Uterus (tissue), 3 donors: ENCODE measurements at regions not wholly inside any gene's neighbourhood (a gene's known extent, or its start where the extent isn't known, plus 50 kb on each side); places are given as distances from the start of the nearest gene placed in this dataset.

Experiments
- DNase-seq, 2 donors: peaks; one replicate each; pipeline ENCODE4 v3.0.0-alpha.2; 2019 to 2020
- H3K27ac ChIP-seq, 2 donors: fragments of 200-600 bp; sonication (generic); 1 replicate in 1 of 2; 2 replicates in 1 of 2; pipeline ENCODE4 v1.5.1; 2016 to 2018
- H3K27me3 ChIP-seq, 2 donors: fragments of 200-600 bp; sonication (generic); one replicate each; pipeline ENCODE4 v1.5.1; 2018 to 2019; ENCODE audit warnings: control low read depth in 1 of 2
- H3K36me3 ChIP-seq, 2 donors: fragments of 200-600 bp; sonication (generic); one replicate each; pipeline ENCODE4 v1.5.1; 2019; ENCODE audit warnings: control low read depth in 1 of 2
- H3K4me1 ChIP-seq, 2 donors: fragments of 200-600 bp; sonication (generic); one replicate each; pipeline ENCODE4 v1.5.1; 2018 to 2019; ENCODE audit warnings: control low read depth in 1 of 2
- H3K4me3 ChIP-seq, 2 donors: fragments of 200-600 bp; sonication (generic); 1 replicate in 1 of 2; 2 replicates in 1 of 2; pipeline ENCODE4 v1.5.1; 2018 to 2019; ENCODE audit warnings: mild to moderate bottlenecking in 1 of 2
- H3K9me3 ChIP-seq, 2 donors: fragments of 200-600 bp; sonication (generic); one replicate each; pipeline ENCODE4 v1.5.1; 2019; ENCODE audit warnings: control low read depth in 1 of 2
- POLR2A ChIP-seq, 2 donors: fragments of 450-650 bp; IDR thresholded peaks; one replicate each; pipeline ENCODE4 v1.6.1; 2016; ENCODE audit warnings: antibody characterized with exemption in 2 of 2, mild to moderate bottlenecking in 1 of 2, moderate library complexity in 1 of 2
- intact Hi-C: fragments of 100-400 bp; cut with DNase I; formaldehyde crosslinking; loops from one replicate; pipeline ENCODE4 v1.15.1; 2023; ENCODE audit warnings: low total_unique reads
- TF ChIP-seq, protein P1 (sequence below), 4 experiments: fragments of 200-600 bp in 2 of 4; fragments of 450-650 bp in 2 of 4; sonication (generic) in 2 of 4; IDR thresholded peaks; one replicate each; pipeline ENCODE4 v1.5.1; 2016 to 2019; ENCODE audit warnings: antibody characterized with exemption in 4 of 4, mild to moderate bottlenecking in 2 of 4, moderate library complexity in 1 of 4
- donor health status: DM: yes; HTN: yes; CAD: no.

DNA sequence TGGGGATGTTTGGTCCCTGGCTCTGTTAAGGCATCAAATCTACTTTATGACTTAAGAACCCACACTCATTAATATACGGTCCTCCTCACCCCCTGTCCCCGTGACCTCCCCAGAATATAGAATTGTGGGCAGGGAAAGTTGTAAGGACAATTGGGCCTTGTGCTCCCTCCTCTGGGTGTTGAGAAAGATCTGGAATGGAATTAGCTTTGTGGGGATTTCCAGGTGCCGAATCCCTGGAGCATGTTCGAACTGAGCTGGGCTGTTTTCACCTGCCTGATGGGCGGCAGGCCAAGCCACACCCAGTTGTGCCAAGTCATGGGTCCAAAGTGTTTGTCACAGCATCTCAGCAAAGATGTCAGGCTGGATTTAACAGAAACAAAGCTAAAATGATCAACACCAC is 349.3 kb upstream of the KLF3 start:
- DNase-seq, result no peak
- Histone ChIP-seq H3K27ac (no peak overlapping the region), H3K4me1 (no peaks in the 10 kb centered on the region), H3K36me3 (no peaks in the 10 kb centered on the region), H3K27me3 (no peaks in the 10 kb centered on the region), H3K9me3 (no peaks in the 10 kb centered on the region), H3K4me3 (no peak overlapping the region)
- TF ChIP-seq POLR2A (IDR thresholded peaks at IDR 0.05), result no peak
- TF ChIP-seq, protein P1, sequence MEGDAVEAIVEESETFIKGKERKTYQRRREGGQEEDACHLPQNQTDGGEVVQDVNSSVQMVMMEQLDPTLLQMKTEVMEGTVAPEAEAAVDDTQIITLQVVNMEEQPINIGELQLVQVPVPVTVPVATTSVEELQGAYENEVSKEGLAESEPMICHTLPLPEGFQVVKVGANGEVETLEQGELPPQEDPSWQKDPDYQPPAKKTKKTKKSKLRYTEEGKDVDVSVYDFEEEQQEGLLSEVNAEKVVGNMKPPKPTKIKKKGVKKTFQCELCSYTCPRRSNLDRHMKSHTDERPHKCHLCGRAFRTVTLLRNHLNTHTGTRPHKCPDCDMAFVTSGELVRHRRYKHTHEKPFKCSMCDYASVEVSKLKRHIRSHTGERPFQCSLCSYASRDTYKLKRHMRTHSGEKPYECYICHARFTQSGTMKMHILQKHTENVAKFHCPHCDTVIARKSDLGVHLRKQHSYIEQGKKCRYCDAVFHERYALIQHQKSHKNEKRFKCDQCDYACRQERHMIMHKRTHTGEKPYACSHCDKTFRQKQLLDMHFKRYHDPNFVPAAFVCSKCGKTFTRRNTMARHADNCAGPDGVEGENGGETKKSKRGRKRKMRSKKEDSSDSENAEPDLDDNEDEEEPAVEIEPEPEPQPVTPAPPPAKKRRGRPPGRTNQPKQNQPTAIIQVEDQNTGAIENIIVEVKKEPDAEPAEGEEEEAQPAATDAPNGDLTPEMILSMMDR (IDR thresholded peaks at IDR 0.05), result no peak
- intact Hi-C loops, result loop anchor here (10.0 kb wide), 1 partner anchor 250 kb away; no protein-coding TSS in a partner anchor

- Histone ChIP-seq H3K4me1 (no peaks in the 10 kb centered on the region), H3K27me3 (no peaks in the 10 kb centered on the region), H3K4me3 (no peak overlapping the region), H3K36me3 (no peaks in the 10 kb centered on the region), H3K27ac (no peak overlapping the region), H3K9me3 (no peaks in the 10 kb centered on the region)
- no peak for DNase-seq
- intact Hi-C loops, result loop anchor here (10.0 kb wide), 1 partner anchor 250 kb away; no protein-coding TSS in a partner anchor
- no peak for TF ChIP-seq POLR2A (IDR thresholded peaks at IDR 0.05)
- TF ChIP-seq, protein P1 (IDR thresholded peaks at IDR 0.05), result no peak
These were observed 348.7 kb upstream of the KLF3 start for GRCh38 chr4:38315286-38315685.

- H3K4me3 ChIP-seq, result no peak overlapping the region
- no peak for DNase-seq
- H3K4me1 ChIP-seq, result no peaks in the 10 kb centered on the region
- H3K27ac ChIP-seq, result no peak overlapping the region
- TF ChIP-seq POLR2A (IDR thresholded peaks at IDR 0.05), result no peak
- TF ChIP-seq, protein P1 (IDR thresholded peaks at IDR 0.05), result no peak
- H3K27me3 ChIP-seq, result no peaks in the 10 kb centered on the region
- no peaks in the 10 kb centered on the region for H3K9me3 ChIP-seq
- intact Hi-C loops, result loop anchor here (10.0 kb wide), 1 partner anchor 251 kb away; no protein-coding TSS in a partner anchor
- H3K36me3 ChIP-seq, result no peaks in the 10 kb centered on the region
These were observed 348.0 kb upstream of the KLF3 start for GRCh38 chr4:38316045-38316444.

DNA sequence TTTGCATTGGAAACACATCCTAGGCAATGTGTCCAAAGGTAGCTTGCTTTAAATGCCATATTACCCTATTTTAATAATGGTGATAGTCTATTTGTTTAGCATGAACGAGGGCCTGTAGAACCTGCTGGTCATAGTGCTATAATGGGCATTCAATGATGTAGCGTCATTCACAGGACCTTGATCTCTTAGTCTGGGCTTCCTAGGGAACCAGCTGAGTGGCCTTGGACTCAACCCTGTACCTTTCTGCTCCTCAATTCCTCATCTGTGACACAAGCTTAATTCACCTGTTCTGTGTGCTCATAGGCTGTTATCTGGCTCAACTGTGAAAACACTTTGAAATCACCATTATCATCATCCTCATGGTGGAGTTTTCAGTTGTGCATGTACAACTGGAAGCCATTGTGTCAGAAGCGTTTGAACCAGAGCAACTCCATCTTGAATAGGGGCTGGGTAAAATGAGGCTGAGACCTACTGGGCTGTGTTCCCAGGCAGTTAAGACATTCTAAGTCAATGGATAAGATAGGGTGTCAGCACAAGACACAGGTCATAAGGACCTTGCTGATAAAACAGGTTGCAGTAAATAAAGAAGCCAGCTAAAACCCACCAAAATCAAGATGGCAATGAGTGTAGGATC is 346.8 kb upstream of the KLF3 start:
- no peak for TF ChIP-seq POLR2A (IDR thresholded peaks at IDR 0.05)
- TF ChIP-seq, protein P1 (IDR thresholded peaks at IDR 0.05), result no peak
- no peak overlapping the region for H3K4me3 ChIP-seq
- H3K36me3 ChIP-seq, result no peaks in the 10 kb centered on the region
- intact Hi-C loops, result loop anchor here (10.0 kb wide), 1 partner anchor 252 kb away; no protein-coding TSS in a partner anchor
- no peaks in the 10 kb centered on the region for H3K9me3 ChIP-seq
- no peaks in the 10 kb centered on the region for H3K27me3 ChIP-seq
- no peak overlapping the region for H3K27ac ChIP-seq
- DNase-seq, result no peak
- no peaks in the 10 kb centered on the region for H3K4me1 ChIP-seq

DNA sequence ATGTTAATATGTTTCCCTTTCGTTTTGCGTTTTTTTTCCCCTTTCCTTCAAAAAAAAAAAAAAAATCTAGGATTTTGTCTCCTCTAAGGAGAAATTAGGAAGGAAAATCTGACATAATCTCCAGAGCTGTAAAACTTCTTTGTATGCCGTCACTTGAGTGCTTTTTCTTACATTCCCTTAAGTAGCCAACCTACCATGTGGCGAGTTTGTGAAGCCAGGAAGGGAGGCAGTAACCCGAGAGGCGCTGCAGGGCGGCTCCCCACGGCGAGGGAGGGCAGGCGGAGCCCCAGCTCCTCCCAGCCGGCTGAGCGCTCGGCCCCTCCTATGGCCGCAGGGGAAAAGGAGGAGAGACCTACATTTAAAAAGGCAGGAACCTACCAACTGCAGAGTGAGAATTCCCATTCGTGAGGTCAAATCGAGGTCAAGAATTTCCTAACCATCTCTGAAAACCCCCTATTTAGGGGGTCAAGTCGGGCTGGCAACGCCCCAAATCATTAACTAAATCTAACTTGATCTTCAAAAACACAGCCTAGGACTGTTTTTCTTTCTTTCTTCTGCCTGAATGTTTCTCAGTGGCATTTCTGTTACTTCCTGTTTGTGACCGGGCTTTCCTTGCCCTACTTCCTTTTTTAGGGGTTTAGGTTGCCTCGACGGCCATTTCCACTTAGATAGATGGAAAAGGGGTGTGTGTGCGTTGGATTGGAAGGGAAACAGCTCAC is 345.1 kb upstream of the KLF3 start:
- DNase-seq, result peak; percentile 90 to 91
- H3K27ac ChIP-seq, result peak overlapping the region; percentile 85 to 96
- intact Hi-C loops, result loop anchor here (10.0 kb wide), 1 partner anchor 254 kb away; no protein-coding TSS in a partner anchor
- H3K27me3 ChIP-seq, result no peaks in the 10 kb centered on the region
- H3K9me3 ChIP-seq, result no peaks in the 10 kb centered on the region
- TF ChIP-seq POLR2A (IDR thresholded peaks at IDR 0.05), result no peak
- TF ChIP-seq, protein P1 (IDR thresholded peaks at IDR 0.05), result peak in 2 of 4 experiments; percentile 4 to 37
- no peaks in the 10 kb centered on the region for H3K36me3 ChIP-seq
- H3K4me3 ChIP-seq, result peak overlapping the region; percentile 21 to 26
- H3K4me1 ChIP-seq, result no peaks in the 10 kb centered on the region
